ENCODE measurements at regions not wholly inside any gene's neighbourhood (a gene's known extent, or its start where the extent isn't known, plus 50 kb on each side); places are given as distances from the start of the nearest gene placed in this dataset.
"Not testable (repeated sequence)": the region's sequence is repeated elsewhere in the genome, so short reads cannot be mapped to it uniquely, and the experiment has no call there.

- not testable (repeated sequence) for DNase-seq
Measured at GRCh38 chr2:156254637-156255067, 77.9 kb downstream of the NR4A2 start.

GRCh38 chr2:156253765-156254164 is 78.8 kb downstream of the NR4A2 start:
- DNase-seq: no peak

GRCh38 chr2:156242874-156243273 is 89.6 kb downstream of the NR4A2 start:
- no peak for DNase-seq

DNA sequence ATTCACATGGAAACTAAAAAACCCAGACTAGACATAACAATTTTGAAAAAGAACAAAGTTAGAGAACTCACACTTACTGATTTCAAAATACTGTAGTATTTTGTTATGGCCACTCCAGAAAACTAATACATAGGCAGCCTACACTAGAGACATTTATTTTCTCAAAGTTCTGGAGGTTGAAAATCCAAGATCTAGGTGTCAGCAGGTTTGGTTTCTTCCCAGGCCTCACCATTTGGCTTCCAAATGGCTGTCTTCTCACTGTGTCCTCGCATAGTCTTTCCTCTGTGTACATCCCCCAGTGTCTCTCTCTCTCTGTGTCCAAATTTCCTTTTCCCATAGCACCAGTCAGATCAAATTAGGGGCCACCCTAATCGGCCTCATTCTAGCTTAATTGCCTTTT is 95.0 kb downstream of the NR4A2 start:
- DNase-seq: no peak

- DNase-seq: no peak
Measured at GRCh38 chr2:156229724-156230362, 102.7 kb downstream of the NR4A2 start.

DNA sequence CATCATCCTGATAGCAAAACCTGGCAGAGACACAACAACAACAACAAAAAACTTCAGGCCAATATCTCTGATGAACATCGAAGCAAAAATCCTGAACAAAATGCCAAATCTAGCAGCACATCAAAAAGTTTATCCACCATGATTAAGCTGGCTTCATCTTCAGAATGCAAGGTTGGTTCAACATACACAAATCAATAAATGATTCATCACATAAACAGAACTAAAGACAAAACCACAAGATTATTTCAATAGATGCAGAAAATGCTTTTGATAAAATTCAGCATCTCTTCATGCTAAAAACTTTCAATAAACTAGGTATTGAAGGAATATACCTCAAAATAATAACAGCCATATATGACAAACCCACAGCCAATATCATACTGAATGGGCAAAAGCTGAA is 109.2 kb downstream of the NR4A2 start:
- DNase-seq: not testable (repeated sequence)

GRCh38 chr2:156221703-156222102 is 110.8 kb downstream of the NR4A2 start:
- no peak for DNase-seq

DNA sequence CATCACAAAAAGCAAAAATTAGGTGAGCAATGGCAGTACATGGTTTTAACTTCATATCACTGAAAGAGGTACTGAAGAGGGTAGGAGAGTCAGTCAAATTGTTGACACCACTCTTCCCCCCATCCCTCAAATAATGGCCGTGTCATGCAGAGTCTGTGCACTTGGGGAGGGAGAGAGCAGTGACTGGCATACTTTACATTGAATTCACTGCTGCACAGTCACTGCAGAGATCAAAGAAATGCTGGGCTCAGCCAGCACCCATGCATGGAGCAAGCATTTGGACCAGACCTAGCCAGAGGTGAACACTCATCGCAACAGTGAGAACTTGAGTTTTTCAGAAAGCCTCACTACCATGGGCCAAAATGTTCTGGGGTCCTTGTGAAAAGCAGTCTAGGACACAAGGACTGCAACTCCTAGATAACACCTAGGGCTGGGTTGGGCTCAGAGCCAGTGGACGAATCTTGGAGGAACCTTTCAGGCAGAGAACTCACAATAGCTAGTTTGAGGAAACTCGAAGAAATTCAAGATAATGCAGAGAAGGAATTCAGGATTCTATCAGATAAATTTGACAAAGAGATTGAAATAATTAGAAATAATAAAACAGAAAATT is 112.9 kb downstream of the NR4A2 start:
- no peak for DNase-seq

- no peak for DNase-seq
Measured at GRCh38 chr2:156215656-156216055, 116.9 kb downstream of the NR4A2 start.

GRCh38 chr2:156211318-156211717 is 121.2 kb downstream of the NR4A2 start:
- no peak for DNase-seq

DNA sequence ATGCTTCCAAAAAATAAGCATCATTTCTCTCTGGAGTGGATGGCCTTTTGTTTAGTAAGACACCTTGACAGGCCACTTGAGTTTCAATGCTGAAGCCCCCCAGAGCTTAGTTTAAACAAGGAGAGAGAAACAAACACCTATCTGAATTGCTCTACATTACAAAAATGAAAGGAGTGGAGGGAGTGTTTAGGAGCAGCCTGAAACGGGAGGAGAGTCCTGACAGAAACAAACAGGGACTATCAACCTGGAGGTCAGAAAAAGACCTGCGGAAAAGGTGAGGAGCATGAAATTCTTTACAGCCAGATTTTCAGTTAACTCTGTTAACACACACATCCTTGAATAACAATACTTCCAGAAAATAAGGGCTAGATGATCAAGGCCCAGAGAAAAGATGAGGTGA is 126.2 kb downstream of the NR4A2 start:
- DNase-seq: no peak

DNA sequence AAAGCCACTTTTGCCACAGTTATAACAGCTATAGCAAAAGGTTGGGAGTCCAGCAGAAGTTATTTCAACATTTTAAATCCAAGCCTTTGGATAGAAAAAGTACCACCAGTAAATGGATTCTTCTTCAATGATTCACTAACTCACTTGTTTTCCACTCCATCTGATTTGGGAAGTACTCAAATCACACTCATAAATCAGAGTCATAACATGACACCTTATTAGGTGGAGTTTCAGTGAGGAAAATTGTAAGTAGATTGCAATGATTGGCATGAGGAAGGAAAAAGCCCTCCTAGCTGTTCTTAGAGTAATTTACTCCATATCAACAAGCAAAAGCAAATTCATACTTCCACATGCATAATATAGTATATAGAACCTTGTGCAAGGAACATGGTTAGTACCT is 132.9 kb downstream of the NR4A2 start:
- DNase-seq: no peak

DNA sequence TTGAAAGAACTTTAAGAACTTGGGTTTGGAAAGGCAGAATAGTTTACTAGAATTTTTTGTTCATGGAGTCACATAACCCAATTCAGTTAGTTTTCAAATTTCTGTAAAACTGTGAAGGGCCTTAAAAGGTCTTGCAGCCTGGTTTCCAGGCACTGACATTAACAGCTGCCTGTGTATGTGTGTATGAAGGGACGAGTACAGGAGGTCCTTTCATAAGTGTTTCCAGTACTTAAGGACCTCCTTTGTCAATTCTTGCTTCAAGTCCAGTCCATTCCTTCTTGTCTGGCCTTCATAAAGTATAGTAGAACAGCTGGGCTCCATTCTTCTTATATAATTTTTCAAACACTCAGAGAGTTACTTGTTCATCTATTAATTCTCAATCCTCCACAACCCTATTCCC is 136.5 kb downstream of the NR4A2 start:
- DNase-seq: no peak

DNA sequence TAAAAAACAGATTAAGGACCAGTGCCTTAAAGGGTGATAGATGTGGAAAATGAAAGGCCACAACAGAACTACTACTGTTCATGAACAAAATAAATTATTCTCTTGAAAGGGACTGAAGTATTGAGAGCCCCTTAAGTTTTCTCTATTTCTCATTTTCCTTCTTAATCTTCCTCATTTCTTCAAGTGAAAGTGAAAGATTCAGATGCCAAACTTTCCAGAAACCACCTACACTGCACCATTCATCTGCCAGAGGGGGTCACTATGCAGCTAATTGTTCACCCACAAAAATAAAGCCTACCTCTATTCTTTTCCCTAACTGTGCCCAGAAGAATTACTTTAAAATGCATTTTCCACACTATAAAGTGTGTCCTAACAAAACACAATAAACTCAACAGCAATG is 140.1 kb downstream of the NR4A2 start:
- no peak for DNase-seq

GRCh38 chr2:156191527-156191926 is 141.0 kb downstream of the NR4A2 start:
- no peak for DNase-seq

GRCh38 chr2:156190517-156190916 is 142.0 kb downstream of the NR4A2 start:
- no peak for DNase-seq

- DNase-seq: no peak
Measured at GRCh38 chr2:156189584-156189983, 142.9 kb downstream of the NR4A2 start.

DNA sequence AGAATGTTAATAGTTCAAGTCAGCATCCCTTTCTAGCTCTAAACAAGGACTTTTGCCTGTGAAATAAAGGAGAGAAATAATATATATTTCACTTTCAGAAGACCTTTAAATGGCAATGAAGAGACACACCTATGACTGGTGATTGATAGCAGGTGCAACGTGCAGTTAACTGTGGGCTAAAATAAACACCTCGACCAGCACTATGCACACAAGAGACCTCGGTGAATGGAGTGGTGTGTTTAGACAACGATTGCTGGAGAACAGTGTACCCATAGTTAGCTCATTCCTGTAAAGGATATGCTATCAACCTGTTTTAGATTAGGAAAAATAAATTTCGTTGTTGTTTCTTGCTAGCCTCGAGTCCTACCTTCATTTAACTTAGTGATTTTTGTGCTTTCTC is 143.4 kb downstream of the NR4A2 start:
- DNase-seq: no peak

GRCh38 chr2:156182132-156182531 is 150.4 kb downstream of the NR4A2 start:
- DNase-seq: no peak

- no peak for DNase-seq
Measured at GRCh38 chr2:156181208-156181607, 151.3 kb downstream of the NR4A2 start.

DNA sequence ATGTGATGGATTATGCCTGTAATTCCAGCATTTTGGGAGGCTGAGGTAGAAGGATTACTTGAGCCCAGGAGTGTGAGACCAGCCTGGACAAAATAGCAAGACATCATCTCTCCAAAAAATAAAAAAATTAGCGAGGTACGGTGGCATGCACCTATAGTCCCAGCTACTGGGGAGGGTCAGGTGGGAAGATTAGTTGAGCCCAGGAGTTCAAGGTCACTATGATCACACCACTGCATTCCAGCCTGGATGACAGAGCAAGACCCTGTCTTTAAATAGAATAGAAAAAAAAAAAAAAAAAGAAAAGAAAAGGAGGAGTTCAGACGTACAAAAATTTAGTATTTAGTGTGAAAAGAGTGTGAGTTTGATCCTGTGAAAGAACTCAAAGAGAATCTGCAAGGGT is 154.9 kb downstream of the NR4A2 start:
- DNase-seq: no peak

DNA sequence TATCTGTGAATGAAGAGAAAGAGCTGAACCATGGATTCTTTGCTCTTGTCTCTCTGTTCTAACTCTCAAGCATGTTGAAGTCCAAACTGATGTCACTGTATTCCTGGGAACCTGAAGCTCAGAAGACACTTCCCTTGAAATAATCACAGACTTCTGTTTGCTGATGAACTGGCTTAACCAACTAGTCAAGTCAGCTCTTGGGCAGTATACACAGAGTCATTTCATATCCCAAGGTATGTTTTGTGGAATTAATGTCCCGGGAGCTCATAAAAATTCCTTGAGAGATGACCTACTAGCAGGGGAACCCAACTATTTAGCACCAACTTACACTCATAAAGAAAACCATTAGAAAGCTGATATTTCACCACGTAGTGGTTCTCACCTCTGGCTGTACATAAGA is 156.6 kb downstream of the NR4A2 start:
- no peak for DNase-seq

- DNase-seq: no peak
Measured at GRCh38 chr2:156170929-156171328, 161.6 kb downstream of the NR4A2 start.

- DNase-seq: no peak
Measured at GRCh38 chr2:156165742-156166141, 166.8 kb downstream of the NR4A2 start.

- peak; percentile 63 for DNase-seq
Measured at GRCh38 chr2:156164091-156164720, 168.3 kb downstream of the NR4A2 start.
